ENCODE measurements at regions not wholly inside any gene's neighbourhood (a gene's known extent, or its start where the extent isn't known, plus 50 kb on each side); places are given as distances from the start of the nearest gene placed in this dataset.

GRCh38 chr9:91073049-91073810 lies 271.6 kb downstream of the SYK start:
- DNase-seq: no peak

- no peak for DNase-seq
These were observed 272.5 kb downstream of the SYK start for GRCh38 chr9:91073811-91074771.

GRCh38 chr9:91074866-91075265 lies 273.2 kb downstream of the SYK start:
- no peak for DNase-seq

- no peak for DNase-seq
These were observed 273.7 kb downstream of the SYK start for GRCh38 chr9:91075279-91075678.

- no peak for DNase-seq
These were observed 276.2 kb downstream of the SYK start for GRCh38 chr9:91077624-91078368.

- DNase-seq: no peak
These were observed 276.7 kb downstream of the SYK start for GRCh38 chr9:91078369-91078695.

GRCh38 chr9:91082731-91083130 lies 279.0 kb downstream of the AUH start:
- DNase-seq: no peak

- DNase-seq: no peak
These were observed 276.7 kb downstream of the AUH start for GRCh38 chr9:91084896-91085516.

GRCh38 chr9:91085517-91086291 lies 276.0 kb downstream of the AUH start:
- no peak for DNase-seq

GRCh38 chr9:91086657-91087461 lies 274.9 kb downstream of the AUH start:
- no peak for DNase-seq

- DNase-seq: no peak
These were observed 274.3 kb downstream of the AUH start for GRCh38 chr9:91087462-91087759.

GRCh38 chr9:91089405-91090129 lies 272.2 kb downstream of the AUH start:
- DNase-seq: no peak

GRCh38 chr9:91090130-91090410 lies 271.6 kb downstream of the AUH start:
- DNase-seq: no peak

- DNase-seq: no peak
These were observed 269.5 kb downstream of the AUH start for GRCh38 chr9:91092214-91092613.

GRCh38 chr9:91094324-91095088 lies 267.2 kb downstream of the AUH start:
- DNase-seq: no peak

- DNase-seq: no peak
These were observed 263.4 kb downstream of the AUH start for GRCh38 chr9:91098203-91098850.

GRCh38 chr9:91099436-91099835 lies 262.3 kb downstream of the AUH start:
- no peak for DNase-seq

GRCh38 chr9:91100878-91101450 lies 260.8 kb downstream of the AUH start:
- no peak for DNase-seq

GRCh38 chr9:91101611-91102168 lies 260.0 kb downstream of the AUH start:
- peak; percentile 78 for DNase-seq

All from CD4-positive, alpha-beta T cell treated with Interleukin-6 for 4 hours (primary cell).